GM12801 (cell line): ENCODE measurements at regions not wholly inside any gene's neighbourhood (a gene's known extent, or its start where the extent isn't known, plus 50 kb on each side); places are given as distances from the start of the nearest gene placed in this dataset.

Experiments used
- TF ChIP-seq, protein P1 (sequence below): IDR thresholded peaks from one replicate; pipeline ENCODE4 v1.5.1; 2011; ENCODE audit warnings: control low read depth; ENCODE audit not compliant: insufficient read length; ENCODE audit errors: extremely low read depth

DNA sequence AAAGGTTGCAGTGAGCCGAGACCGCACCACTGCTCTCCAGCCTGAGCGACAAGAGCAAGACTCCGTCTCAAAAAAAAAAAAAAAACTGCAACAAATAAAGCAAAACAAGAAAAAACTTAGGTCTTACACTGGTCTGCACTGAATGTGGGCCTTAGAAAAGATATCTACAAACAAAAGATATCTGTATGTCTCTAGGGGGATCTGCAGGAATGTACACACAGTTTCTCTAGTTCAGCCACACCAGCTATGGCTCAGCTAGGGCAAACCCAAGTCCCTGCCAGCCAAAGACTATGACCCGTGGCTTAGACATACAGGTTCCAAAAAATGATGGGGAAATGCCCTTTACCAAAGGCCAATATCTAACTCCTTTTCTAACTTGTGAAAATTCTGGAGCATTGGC, 202.4 kb upstream of the KAZN start:
- TF ChIP-seq, protein P1, sequence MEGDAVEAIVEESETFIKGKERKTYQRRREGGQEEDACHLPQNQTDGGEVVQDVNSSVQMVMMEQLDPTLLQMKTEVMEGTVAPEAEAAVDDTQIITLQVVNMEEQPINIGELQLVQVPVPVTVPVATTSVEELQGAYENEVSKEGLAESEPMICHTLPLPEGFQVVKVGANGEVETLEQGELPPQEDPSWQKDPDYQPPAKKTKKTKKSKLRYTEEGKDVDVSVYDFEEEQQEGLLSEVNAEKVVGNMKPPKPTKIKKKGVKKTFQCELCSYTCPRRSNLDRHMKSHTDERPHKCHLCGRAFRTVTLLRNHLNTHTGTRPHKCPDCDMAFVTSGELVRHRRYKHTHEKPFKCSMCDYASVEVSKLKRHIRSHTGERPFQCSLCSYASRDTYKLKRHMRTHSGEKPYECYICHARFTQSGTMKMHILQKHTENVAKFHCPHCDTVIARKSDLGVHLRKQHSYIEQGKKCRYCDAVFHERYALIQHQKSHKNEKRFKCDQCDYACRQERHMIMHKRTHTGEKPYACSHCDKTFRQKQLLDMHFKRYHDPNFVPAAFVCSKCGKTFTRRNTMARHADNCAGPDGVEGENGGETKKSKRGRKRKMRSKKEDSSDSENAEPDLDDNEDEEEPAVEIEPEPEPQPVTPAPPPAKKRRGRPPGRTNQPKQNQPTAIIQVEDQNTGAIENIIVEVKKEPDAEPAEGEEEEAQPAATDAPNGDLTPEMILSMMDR, result no peak

DNA sequence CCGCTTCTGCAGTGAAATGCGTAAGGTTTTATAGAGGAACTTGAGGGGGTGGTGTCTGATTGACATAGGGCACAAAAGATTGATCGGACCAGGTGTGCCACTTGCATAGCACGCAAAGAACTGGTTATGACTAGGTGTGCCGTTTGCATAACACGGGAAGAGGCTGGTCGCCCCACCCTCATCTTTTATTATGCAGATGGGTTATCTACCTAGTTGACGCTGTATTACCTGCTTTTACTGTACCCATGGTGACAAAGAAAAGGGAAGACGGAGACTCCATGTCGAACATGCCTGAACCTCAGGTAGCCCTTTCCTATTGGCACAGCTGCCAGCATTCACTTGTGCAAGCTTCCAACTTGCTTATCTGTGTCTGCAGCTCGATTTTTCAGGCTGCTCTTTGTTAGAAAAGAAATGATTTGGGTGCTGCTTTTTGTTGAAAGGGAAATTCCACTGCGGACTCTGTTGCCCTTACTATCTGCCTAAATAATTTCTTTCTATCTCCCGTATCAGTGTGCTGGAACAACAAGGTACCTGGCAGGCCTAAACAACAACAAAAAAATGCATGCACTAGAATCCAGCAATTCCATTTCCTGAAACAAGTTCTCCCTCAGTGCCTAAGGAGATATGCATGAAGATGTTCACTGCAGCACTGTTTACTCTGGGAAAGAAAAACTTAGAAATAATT, 194.4 kb upstream of the KAZN start:
- TF ChIP-seq, protein P1, result no peak

DNA sequence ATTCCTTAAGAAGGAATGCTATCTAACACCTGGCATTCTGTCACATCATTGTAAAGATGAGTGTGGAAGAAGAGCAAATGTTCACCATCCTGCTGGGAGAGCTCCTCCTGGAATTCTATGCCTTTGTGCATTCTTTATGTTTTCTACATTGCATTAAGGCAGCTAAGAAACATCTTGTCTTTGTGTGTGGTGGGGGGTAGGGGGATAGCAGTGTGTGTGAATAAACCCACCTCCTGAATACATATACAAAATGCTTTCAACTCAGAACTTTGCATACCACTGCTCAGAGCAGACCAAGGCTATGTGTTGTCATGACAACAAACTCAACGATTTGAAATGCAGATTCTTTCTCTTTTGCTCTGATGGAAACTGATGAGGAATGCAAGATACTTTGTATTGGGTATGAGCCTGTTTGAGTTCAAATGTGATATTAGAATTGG, 193.6 kb upstream of the KAZN start:
- TF ChIP-seq, protein P1, result no peak

DNA sequence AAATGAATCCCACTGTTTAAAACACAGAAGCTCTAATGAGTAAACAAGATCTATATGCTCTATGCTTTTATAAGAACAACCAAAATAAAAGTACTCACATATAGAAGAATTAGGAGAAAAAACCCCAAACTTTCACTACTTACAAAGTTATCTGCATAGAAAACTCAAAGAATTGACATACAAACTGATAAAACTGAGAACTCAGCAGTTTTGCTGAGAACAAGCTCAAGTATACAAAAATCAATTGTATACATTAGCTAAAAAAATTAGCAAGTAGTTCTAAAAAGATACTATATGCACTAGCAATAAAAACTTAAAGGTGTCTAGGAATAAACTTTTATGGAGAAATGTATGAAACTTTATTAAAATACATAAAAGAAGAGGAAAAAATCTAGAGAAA, 186.2 kb upstream of the KAZN start:
- TF ChIP-seq, protein P1, result no peak

DNA sequence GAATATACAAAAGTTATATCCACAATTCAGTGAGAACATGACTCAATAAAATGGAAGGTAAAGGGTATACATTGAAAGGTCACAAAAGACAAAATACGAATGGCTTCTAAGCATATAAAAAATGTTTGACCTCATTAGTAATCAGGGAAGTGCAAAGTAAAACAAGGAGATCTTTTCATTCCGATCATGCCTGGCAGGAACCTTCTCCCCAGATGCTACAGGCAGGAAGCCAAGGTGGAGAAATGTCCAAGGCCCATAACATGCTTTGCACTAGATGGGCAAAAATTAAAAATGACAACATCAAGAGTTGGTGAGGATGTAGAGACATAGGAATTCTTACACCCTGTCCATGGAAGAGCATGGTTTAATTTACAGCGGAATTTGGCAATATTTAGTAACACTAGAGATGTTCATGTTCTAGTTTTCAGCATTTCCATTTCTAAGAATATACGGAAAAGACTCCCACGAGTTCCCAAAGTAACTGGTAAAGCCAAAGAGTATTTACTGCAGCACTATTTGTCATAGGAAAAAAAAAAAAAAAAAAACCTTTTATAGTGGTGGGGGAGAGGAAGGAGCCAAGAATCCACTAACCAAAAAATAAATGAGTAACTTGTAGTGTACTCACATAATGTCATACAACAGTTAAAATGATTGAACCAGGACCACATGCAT, 184.5 kb upstream of the KAZN start:
- TF ChIP-seq, protein P1, result no peak

DNA sequence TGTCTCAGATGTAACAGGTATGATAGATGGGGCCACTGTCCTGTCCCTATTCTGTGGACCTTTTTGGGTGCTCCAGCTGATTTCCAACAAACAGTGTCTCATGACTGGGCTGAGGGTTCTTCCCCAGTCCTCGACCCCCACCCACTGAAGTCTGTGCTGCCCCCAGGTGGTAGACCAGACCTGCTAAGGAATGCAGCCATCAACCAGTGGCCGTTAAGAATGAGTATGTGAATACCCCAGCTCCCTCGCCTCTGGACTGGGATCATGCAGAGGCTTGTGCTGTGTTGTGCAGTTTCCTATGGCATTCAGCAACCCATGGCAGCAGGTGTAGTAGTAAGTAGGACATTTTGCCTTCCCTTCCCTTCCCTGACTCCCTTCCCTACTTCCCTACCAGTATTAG, 183.1 kb upstream of the KAZN start:
- TF ChIP-seq, protein P1, result no peak

DNA sequence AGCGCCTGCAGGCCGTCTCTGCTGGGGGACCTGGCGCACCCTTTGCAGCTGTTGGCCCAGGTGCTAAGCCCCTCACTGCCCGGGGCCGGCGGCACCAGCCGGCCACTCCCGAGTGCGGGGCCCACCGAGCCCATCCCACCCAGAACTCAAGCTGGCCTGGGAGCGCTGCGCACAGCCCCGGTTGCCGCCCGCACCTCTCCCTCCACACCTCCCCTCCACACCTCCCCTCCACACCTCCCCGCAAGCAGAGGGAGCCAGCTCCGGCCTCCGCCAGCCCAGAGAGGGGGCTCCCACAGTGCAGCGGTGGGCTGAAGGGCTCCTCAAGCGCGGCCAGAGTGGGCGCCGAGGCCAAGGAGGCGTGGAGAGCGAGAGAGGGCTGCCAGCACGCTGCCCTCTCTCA, 177.8 kb upstream of the KAZN start:
- TF ChIP-seq, protein P1, result no peak
